ENCODE measurements at regions not wholly inside any gene's neighbourhood (a gene's known extent, or its start where the extent isn't known, plus 50 kb on each side); places are given as distances from the start of the nearest gene placed in this dataset.
A peak's percentile ranks its signal among the peaks of the same experiment; 100 is the strongest.

DNA sequence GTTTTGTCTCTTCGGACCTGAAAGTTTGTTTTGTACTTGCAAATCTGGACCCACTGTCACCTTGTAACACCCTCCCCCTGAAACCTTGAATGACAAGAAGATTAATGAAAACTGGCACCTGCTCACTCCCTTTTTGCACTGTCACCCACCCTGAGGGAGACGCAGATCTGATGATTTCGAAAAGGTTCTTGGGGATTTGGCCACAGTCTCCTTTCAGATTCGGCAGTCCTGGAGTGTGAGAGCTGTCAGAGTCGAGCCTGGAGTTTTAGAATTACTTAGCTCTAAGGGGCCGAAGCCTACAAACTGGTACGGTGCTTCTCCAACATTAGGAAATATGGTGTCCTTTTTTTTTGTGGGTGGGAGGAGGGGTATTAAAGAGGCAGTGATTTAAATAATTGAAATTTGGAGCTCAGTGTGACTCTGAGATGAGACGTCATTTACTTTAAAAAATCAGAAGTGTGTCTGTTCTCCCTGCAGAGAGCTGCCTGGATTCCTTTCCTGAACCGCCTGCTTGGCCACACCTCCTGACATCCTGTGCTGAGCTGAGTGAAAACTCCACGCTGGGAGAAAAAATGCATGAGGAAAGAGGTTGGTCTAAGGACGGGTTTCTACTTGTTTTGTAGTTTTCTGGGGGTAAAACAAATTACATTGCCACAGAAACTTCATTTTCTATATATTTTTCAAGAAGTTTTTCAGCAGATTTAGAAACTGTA, 447.0 kb upstream of the CDH4 start:
- DNase-seq (ENCODE audit: low read depth), result no peak

DNA sequence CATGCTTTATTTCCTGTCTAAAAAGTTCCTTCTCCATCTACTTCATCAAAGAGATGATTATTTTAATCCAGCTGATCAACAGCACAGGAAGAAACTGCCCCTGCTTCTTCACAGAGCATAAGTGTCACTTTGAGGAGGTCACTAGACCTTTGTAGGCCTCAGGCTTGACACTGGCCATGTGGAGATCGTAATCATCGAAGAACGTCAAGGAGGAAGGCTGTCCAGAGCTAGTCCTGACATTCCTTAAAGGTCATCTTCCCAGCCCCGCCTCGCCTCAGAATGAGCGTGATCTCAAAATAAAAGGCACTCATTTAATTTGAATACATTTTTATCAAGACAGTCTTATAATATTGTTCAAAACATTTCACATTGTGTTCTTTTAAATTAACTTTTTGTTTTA, 445.7 kb upstream of the CDH4 start:
- DNase-seq (ENCODE audit: low read depth), result no peak

DNA sequence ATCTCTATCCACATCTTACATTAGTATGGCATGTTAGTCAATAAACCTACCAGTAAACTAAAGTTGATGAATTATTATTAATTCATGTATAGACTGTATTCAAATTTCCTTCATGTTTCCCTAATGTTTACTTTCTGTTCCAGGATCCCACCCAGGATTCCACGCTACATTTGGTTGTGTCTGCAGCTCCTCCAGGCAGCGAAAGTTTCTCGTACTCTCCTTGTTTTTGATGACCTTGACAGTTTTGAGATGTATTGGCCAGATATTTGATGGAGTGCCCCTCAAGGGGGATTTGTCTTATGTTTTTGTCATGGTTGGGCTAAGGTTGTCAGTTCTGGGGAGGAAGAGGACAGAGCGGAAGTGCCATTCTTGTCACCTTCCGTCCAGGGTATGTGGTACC, 445.2 kb upstream of the CDH4 start:
- DNase-seq (ENCODE audit: low read depth), result no peak

DNA sequence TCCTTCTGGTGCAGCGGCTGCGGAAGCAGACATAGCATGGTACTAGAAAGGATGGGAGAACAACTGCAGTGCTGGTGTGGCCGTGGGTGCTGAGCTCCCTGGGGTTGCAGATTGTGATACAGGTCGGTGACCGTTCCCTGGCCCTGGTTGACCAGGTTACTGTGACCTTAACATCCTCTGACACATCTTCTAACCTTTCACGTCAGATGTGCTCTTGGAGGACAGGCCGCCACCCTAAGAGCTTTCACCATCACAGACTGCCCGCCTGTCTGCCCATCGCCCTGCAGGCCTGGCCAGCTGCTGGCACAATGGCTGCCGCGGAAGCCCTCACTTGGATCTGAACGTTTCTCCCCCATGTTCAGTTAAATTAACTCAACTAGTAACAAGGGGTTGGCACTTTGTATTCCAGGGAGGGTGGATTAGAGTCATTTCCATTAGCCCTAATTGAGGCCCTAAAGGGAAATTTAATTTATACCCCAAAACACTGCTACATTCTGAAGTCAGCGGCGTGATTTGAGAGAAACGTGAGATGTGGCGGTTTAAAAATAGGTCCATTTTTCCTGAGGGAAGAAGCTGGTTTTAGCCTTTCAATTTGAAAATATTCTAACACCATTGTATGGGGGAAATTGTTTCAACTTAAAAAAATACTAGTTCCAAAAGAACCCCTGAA, 443.9 kb upstream of the CDH4 start:
- DNase-seq (ENCODE audit: low read depth), result no peak

DNA sequence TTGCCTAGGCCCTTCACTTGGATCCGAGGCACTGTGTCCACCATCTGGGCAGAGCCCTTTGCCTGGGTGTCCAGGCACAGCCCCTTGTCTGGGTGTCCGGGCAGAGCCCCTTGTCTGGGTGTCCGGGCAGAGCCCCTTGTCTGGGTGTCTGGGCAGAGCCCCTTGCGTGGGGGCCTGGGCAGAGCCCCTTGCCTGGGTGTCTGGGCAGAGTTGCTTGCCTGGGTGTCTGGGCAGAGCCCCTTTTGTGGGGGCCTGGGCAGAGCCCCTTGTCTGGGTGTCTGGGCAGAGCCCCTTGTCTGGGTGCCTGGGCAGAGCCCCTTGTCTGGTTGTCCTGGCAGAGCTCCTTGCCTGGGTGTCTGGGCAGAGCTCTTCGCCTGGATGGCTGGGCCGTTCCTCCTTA, 443.4 kb upstream of the CDH4 start:
- DNase-seq (ENCODE audit: low read depth), result no peak

DNA sequence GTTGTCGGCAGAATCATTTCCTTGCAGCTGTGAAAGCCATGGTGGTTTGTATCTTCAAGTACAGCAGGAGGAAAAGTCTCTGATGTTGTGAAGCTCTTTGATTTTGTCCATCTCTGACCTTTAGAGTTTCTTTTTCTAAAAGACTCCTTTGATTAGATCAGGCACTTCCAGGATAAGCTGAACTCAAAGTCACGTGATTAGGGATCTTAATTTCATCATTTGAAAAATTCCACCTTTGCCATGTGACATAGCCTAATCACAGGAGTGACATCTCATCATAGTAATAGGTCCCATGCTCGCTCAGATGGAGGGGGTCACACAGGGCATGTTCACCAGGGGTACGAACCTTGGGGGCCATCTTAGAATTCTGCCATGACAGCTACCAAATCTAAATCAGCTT, 441.5 kb upstream of the CDH4 start:
- DNase-seq (ENCODE audit: low read depth), result no peak

DNA sequence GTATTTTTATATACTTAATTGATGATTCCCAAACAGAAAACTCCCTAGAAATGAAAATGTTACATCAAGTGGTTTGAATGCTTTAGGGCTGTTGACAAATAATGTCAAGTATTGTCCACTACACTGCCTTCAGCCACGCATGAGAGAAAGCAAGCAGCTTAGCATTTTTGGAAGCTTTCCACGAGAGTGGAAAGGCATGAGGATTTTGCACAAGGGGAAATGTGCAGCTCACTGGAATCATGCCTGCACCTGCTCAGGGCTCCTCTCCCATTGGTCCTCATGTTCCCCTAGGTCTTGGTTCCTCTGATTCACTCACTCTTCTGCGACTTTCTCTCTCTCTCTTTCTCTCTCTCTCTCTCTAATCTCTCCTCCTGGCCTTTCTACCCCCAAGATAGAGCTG, 439.5 kb upstream of the CDH4 start:
- DNase-seq (ENCODE audit: low read depth), result no peak

DNA sequence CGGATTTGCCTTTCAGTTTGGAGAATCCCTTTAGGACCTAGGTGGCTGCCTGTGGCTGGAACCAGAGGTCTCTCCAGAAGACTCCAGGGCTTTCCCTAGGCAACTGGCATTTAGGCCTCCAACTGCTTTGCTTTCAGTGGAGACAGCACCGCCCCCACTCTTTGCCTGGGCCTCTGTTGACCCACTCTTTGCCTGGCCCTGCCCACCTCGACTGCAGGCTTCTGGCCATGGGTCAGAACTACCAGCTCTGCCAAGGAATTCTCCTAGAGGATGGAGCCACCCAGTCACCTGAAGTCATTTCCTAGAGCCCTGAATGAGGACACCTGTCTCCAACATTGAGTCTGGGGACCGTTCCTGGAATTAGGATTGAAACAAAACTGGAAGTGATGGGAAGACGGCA, 439.0 kb upstream of the CDH4 start:
- no peak for DNase-seq (ENCODE audit: low read depth)

DNA sequence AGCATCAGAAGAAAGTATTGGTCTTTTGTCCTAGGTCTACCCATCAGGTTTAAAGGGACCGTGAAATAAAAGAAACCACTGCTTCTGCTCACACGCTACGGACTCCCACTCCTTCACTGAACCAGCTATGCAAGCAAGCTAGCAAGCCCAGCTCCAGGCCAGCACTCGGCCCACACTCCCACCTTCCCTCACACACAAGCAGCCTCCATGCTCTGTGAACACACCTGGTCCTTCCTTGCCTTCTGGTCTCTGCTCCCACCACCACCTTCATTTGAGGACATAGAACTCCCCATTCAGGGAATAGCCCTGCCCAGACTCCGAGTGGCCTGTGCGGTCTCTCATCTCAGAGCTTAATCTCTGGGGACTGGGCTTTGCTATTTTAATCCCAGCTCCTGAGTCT, 436.4 kb upstream of the CDH4 start:
- DNase-seq (ENCODE audit: low read depth), result no peak

DNA sequence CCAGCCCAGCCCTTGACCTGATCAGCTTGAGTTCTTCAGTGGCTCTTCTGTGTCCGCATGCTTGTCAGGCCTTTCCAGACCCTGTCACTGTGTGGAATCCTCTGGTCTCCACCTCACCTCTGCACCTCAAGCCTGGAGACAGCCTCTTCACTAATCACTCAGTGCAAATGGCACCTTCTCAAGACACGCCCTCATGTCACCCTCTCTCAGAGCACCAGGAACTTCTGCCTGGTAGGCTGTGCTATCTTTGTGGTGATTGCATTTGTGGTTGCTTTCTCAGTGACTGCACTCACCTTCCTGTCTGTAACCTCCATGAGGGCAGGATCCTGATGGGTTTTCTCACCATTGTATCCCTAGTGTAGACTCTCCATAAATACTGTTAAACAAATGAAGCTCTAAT, 435.2 kb upstream of the CDH4 start:
- no peak for DNase-seq (ENCODE audit: low read depth)

DNA sequence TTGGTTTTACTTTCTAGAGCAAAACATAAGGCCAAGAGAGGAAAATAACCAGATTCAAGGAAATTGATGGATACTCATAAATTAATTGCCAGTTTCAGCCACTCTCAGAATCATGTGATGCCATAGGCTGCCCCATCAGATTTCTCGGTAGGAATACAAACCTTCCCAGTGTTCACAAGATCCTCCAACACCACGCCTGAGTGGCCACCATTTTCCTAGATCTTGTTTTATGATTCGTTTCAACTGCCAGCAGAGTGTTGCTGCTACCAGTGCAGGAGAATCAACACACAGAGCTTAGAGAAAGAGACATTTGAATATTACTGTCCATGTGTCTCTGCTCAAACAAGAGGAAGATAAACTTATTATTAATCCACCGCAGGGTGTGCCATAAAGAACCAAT, 434.2 kb upstream of the CDH4 start:
- DNase-seq (ENCODE audit: low read depth), result no peak

DNA sequence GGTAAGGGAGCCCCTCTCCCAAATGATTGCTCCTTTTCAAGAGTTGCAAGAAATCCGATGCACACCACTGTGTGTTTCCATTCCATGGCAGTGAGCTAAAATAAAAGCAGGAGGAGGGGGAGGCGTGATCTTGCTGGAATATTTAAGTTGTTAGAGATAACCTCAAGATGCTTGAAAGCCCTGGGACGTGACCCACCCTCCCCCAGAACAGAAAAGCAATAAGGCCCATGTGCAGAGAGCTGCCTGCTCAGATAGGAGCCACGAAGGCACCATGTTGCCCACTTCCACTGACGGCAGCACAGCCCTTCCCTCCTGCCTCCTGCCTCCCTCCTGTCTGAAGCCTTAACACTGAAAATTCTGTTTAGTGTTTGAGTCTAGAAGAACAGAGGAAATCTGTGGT, 432.6 kb upstream of the CDH4 start:
- no peak for DNase-seq (ENCODE audit: low read depth)

DNA sequence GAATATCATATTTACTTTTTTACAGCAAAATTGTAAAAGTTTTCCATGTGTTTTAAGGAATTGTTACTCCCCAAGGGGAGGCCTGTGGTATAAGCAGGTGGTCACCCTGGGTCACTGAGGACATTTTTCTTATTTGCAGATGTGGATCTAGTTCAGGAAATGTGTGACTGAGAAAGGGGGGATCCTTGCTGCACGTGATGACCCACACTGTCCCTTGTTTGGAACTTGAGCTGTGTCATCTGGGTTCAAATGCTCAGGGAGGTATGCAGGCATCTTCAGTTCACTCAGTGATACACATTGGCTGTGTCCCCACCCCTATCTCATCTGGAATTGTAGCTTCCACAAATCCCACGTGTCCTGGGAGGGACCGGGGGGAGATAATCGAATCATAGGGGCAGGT, 431.9 kb upstream of the CDH4 start:
- no peak for DNase-seq (ENCODE audit: low read depth)

DNA sequence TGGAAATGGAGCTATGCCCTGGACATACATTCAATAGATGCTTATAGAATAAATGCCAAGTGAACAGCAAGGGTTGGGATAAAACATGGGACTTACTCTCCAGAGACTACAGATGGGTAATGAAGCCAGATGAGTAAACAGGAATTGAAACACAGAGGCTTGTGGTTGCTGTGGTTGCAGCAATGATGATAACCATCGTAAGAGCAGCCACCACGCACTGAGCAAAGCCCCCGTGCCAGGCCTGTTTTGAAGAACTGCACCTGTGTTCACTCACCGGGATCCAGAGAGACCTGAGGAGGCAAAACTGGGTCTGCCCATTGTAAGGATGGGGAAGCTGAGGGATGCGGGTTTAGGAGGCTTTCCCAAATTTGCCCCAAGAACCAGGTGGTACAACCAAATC, 431.1 kb upstream of the CDH4 start:
- DNase-seq (ENCODE audit: low read depth), result no peak

DNA sequence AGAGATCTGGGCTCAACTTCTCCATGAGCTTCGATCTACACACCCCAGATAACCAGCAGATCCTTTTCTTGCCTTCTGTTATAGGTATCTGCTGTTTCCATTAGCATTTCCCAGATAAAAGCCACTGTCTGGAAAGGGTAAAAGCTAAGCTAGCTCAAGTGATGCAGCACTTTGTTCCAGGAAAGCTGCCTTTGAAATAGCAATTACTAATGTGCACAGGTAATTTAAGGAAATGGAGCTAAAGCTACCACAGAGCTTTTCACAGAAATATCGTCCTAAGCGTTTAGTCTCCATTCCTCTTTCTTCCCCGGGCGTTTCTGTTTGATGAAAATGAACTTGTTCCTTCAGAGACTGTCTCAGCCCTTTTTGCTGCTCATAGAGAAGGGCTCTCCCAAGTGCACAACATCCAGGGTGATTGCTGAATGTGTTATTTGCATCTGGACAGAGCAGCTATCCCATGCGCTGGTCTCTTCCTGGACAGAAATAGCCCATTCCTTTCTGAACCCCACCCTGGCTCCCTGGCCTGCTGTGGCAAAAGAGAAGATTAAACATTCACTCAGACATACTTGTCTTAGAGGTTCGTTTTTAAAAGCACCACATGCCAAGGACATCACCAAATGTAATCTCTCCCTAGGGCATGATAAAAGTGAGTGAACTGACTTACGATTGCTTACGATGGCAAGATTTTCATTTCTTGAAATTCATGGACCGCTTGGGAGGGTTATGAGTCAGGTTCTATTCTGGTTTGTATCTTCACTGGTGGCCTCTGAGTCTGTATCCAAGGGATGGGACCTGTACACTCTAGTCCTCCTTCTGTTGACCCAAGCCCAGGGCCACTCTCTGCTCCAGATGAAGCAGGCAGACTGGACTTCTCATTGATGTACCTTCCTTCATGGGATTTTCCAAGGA, 429.1 kb upstream of the CDH4 start:
- DNase-seq (ENCODE audit: low read depth), result no peak

DNA sequence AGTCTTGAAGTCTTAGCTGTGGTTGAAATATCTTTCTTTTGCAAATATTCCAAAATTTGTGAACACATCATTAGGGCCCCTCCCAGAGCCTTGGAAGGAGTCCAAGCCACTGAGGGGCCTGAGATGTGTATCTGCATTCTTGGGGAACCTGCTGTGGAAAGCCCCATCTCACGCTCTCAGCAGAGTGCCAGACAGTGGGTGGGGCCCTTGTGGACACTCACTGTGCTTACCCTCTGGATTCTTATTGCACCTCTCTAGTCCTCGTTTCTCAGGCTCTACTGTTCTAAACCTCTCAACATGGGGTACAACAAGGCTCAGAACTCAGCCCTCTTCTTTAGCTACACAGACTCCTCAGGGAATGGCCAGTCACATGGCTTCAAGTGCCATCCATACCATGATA, 416.2 kb upstream of the CDH4 start:
- no peak for DNase-seq (ENCODE audit: low read depth)

DNA sequence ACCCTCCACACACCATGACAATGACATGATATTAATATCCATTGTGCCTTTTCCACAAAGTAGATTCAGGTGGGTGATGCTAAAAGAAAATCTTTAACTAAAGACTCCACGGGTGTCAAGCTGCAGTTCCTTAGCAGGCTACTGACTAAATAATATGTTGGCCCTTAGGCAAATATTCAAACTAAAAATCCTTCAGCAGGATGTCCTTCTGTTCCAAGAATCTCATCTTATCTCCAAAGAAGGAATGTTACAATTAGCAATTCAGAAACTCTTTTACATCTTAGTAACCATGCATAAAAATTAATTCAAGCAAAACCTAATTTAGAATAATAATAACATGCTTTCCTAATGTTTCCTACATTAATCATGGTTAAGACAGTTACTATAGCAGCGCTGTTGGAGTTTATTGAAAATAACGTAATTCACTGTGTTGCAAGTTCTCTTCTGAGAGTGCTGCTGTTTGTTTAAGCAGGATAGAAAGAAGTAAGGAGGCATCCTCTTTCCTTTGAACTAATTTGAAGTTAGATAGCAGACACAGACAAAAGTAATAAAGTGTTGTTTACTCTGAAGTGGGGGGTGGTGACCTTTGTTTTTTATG, 414.8 kb upstream of the CDH4 start:
- no peak for DNase-seq (ENCODE audit: low read depth)

DNA sequence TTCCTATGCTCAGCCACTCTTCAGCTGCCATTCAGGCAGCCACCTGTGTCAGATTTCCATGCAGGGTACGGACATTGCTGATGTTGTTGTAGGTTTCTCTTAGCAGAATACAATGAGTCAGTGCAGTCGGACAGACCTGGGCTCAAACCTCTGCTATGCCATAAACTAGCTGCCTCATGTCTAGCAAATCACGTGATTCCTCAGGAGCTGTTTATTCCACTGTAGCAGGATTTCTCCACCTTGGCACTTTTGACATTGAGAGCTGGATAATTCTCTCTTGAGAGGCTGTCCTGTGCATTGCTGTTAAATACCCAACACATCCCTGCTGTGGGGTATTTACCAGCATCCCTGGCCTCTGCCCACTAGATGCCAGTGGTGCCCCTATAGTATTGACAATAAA, 413.8 kb upstream of the CDH4 start:
- DNase-seq (ENCODE audit: low read depth), result no peak

DNA sequence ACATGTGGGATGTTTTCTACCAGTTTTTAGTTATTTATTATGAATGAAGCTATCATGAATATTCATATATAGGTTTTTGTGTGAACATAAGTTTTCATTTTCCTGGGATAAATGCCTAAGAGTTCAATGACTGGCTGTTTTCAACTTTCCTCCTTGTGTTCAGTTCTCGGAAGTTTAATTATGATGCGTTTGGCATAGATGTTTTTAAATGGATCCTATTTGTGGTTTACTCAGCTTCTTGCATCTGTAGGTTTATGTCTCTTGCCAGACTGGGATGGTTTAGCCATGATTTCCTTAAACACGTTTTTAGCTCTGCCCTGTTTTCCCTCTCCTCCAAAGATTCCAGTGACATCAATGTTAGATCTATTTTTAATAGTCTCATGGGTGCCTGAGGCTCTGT, 411.1 kb upstream of the CDH4 start:
- no peak for DNase-seq (ENCODE audit: low read depth)

DNA sequence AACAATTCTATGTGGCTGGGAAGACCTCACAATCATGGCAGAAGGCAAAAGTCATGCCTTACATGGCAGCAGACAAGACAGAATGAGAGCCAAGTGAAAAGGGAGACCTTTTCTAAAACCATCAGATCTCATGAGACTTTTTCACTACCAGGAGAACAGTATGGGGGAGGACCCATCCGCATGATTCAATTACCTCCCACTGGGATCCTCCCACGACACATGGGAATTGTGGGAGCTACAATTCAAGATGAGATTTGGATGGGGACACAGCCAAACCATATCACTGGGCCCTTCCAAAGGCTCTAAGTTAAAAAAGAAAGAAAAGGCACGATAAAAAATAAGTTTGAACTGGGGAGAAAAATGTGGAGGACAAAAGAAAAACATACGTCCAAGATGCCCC, 406.9 kb upstream of the CDH4 start:
- no peak for DNase-seq (ENCODE audit: low read depth)

DNA sequence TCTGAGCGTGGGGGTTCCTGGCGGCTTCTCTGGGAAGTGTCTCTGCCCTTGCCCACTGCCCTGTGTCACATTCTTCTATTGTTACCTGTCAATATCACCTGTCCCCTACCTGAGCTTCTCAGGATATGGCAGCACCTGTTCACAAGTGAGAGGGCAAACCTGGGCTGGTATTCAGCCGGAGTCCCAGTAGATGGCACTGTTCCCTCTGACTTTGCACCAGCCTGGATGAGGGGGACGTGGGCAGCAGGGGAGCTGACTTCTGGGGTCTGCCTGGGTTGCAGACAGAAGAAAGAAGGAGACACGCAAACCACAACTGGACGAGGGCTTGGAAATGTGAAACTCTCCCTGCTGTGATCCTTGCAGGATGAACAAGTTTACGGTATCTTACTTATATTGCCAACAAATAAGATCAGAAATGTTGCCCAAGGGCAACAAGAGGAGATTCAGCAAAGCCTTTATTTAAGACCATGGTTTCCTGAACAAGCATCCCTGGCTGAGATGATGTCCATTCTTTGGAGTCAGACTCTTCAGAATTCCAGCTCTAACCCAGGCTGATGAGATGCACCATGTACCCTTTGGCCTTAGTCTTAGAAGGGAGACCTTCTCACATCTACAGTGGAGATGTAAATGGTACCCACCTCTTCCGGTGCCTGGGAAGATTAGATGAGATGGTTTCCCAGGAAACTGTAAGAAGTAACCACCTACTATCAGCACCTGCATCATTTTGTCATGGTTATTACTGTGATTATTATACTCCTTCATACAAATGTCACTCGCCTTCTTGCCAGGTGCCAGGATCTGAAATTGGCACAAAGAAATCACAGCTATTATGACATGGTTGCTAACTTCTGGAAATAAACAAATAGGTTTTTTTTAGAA, 400.0 kb upstream of the CDH4 start:
- DNase-seq (ENCODE audit: low read depth), result no peak

DNA sequence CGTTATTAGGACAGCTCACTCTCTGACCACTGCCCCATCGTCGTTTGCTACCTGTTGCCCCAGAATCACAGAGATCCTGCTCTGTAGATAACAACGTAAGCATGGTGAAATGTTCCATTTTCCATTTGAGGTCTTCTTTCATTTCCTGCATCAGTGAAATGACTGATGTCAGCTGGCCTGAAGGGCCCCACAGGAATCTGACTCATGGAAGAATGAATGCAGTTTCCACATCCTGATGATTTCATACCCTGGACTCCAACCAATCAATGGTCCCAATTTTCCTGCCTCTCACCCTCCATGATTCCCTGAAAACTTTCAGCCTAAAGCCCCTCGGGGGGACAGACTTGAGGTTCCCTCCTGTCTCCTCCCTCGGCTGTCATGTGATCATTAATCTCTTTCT, 394.4 kb upstream of the CDH4 start:
- DNase-seq (ENCODE audit: low read depth), result peak; percentile 36

Data from iris pigment epithelial cell (primary cell).